OCI-LY3 (cell line): ENCODE measurements at regions not wholly inside any gene's neighbourhood (a gene's known extent, or its start where the extent isn't known, plus 50 kb on each side); places are given as distances from the start of the nearest gene placed in this dataset.

ENCODE experiments used
- H2AFZ ChIP-seq: fragments of 200-600, 300-600 bp; shearing (Covaris generic); 2 replicates; pipeline ENCODE4 v1.6.0; 2014; ENCODE audit warnings: antibody characterized with exemption, low read depth, low read length
- H3K27ac ChIP-seq: fragments of 200-600, 300-600 bp; sonication (generic); 2 replicates; pipeline ENCODE4 v1.5.1; 2014; ENCODE audit warnings: mild to moderate bottlenecking, low read length, moderate library complexity, mixed read lengths
- H3K27me3 ChIP-seq: fragments of 200-600, 300-600 bp; sonication (generic); 2 replicates; pipeline ENCODE4 v1.6.1; 2014; ENCODE audit warnings: low read depth, low read length, mixed read lengths
- H3K36me3 ChIP-seq: fragments of 200-600, 300-600 bp; sonication (generic); replicated peaks from 2 replicates; pipeline ENCODE3; 2014; ENCODE audit warnings: low read depth, low read length, mixed read lengths
- H3K4me1 ChIP-seq: fragments of 300-600, 200-600 bp; sonication (generic); 2 replicates; pipeline ENCODE4 v1.6.1; 2014; ENCODE audit warnings: low read length, mixed read lengths
- H3K4me2 ChIP-seq: fragments of 200-600, 300-600 bp; sonication (generic); 2 replicates; pipeline ENCODE4 v1.6.1; 2014; ENCODE audit warnings: low read length, mixed read lengths
- H3K4me3 ChIP-seq: fragments of 300-600, 200-600 bp; sonication (generic); 2 replicates; pipeline ENCODE4 v1.5.1; 2014; ENCODE audit warnings: antibody characterized with exemption, mild to moderate bottlenecking, low read length, moderate library complexity
- H3K79me2 ChIP-seq: fragments of 300-600, 200-600 bp; shearing (Covaris generic); 2 replicates; pipeline ENCODE4 v1.6.1; 2014; ENCODE audit warnings: mild to moderate bottlenecking, low read length, mixed read lengths
- H3K9ac ChIP-seq: fragments of 300-600, 200-600 bp; shearing (Covaris generic); 2 replicates; pipeline ENCODE4 v1.6.0; 2014; ENCODE audit warnings: mild to moderate bottlenecking, low read length, moderate library complexity
- H3K9me3 ChIP-seq: fragments of 200-600, 300-600 bp; shearing (Covaris generic); 2 replicates; pipeline ENCODE4 v1.6.1; 2014; ENCODE audit warnings: low read length, mixed read lengths; ENCODE audit not compliant: insufficient read depth
- H4K20me1 ChIP-seq: fragments of 200-600, 300-600 bp; sonication (generic); 2 replicates; pipeline ENCODE4 v1.6.1; 2016; ENCODE audit warnings: low read length, mixed read lengths; ENCODE audit not compliant: insufficient read depth
- CTCF ChIP-seq: fragments of 200-600, 300-600 bp; sonication (generic); IDR thresholded peaks from 2 replicates; pipeline ENCODE4 v1.5.1; 2014; ENCODE audit warnings: antibody characterized with exemption, low read length, low read depth
- EZH2phosphoT487 ChIP-seq: fragments of 200-600 bp; shearing (Covaris generic); IDR thresholded peaks from 2 replicates; pipeline ENCODE4 v1.6.1; 2018; ENCODE audit warnings: antibody characterized with exemption, mixed run types, low read depth

DNA sequence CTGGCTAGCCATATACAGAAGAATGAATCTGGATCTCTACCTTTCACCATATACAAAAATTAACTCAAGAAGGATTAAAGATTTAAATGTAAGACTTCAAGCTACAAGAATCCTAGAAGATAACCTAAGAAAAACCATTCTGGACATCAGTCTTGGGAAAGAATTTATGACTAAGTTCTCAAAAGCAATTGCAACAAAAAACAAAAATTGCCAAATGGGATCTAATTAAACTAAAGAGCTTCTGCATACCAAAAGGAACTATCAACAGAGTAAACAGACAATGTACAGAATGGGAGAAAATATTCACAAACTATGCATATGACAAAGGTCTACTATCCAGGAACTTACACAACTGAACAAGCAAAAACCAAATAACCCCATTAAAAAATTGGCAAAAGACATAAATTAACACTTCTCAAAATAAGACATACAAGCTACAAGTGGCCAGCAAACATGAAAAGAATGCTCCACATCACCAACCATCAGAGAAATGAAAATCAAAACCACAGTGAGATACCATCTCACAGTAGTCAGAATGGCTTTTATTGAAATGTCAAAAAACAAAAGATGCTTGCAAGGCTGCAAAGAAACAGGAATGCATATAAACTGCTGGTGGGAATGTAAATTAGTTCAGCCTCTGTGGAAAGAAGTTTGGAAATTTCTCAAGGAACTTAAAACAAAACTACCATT, 66.8 kb upstream of the RSPO3 start:
- Histone ChIP-seq H3K36me3 (no peaks in the 10 kb centered on the region), H3K27ac (no peak overlapping the region), H3K27me3 (no peaks in the 10 kb centered on the region), H3K9me3 (no peaks in the 10 kb centered on the region), H3K9ac (no peak overlapping the region), H3K4me2 (no peak overlapping the region), H3K4me1 (no peaks in the 10 kb centered on the region), H3K4me3 (no peak overlapping the region), H4K20me1 (no peaks in the 10 kb centered on the region), H3K79me2 (no peaks in the 10 kb centered on the region), H2AFZ (no peak overlapping the region)
- TF ChIP-seq EZH2phosphoT487 (no peak), CTCF (no peak)

- H3K79me2 ChIP-seq: no peaks in the 10 kb centered on the region
- no peak for TF ChIP-seq CTCF
- no peak for TF ChIP-seq EZH2phosphoT487
- no peaks in the 10 kb centered on the region for H3K27me3 ChIP-seq
- H3K9me3 ChIP-seq: no peaks in the 10 kb centered on the region
- no peak overlapping the region for H2AFZ ChIP-seq
- H3K4me3 ChIP-seq: no peak overlapping the region
- H4K20me1 ChIP-seq: no peaks in the 10 kb centered on the region
- H3K9ac ChIP-seq: no peak overlapping the region
- H3K36me3 ChIP-seq: no peaks in the 10 kb centered on the region
- no peak overlapping the region for H3K4me2 ChIP-seq
- H3K4me1 ChIP-seq: no peaks in the 10 kb centered on the region
- no peak overlapping the region for H3K27ac ChIP-seq
Measured at GRCh38 chr6:127053032-127053874, 65.2 kb upstream of the RSPO3 start.

DNA sequence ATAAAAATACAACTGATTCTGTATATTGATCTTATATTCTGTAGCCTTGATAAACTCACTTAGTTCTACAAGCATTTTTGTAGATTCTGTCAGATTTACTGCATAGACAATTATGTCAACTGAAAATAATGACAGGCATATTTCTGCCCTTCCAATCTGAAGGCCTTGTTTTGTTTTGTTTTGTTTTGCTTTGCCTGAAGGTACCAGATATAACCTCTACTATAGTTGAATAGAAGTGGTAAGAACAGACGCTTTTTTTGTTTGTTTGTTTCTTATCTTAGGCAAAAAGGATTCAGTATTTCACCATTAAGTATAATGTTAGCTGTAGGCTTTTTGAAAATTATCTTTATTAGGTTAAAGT, 64.6 kb upstream of the RSPO3 start:
- no peak overlapping the region for H3K27ac ChIP-seq

More for the DNA sequence above, 64.6 kb upstream of the RSPO3 start:
- no peaks in the 10 kb centered on the region for H3K79me2 ChIP-seq
- no peak overlapping the region for H3K9ac ChIP-seq
- H3K36me3 ChIP-seq: no peaks in the 10 kb centered on the region
- TF ChIP-seq CTCF: no peak
- TF ChIP-seq EZH2phosphoT487: no peak
- H4K20me1 ChIP-seq: no peaks in the 10 kb centered on the region
- no peak overlapping the region for H2AFZ ChIP-seq
- no peaks in the 10 kb centered on the region for H3K27me3 ChIP-seq
- no peak overlapping the region for H3K4me2 ChIP-seq
- H3K4me3 ChIP-seq: no peak overlapping the region
- H3K4me1 ChIP-seq: no peaks in the 10 kb centered on the region
- H3K9me3 ChIP-seq: no peaks in the 10 kb centered on the region
